Activated CD8-positive, alpha-beta memory T cell treated with anti-CD3 and anti-CD28 coated beads, Interleukin-2, amount 50 U/mL, for 1 hour (primary cell): ENCODE measurements at regions not wholly inside any gene's neighbourhood (a gene's known extent, or its start where the extent isn't known, plus 50 kb on each side); places are given as distances from the start of the nearest gene placed in this dataset.
"Not testable (repeated sequence)": the region's sequence is repeated elsewhere in the genome, so short reads cannot be mapped to it uniquely, and the experiment has no call there.

Experiments used
- DNase-seq: peaks from one replicate; pipeline ENCODE4 v3.0.0-alpha.2; 2020; ENCODE audit errors: extremely low read depth

DNA sequence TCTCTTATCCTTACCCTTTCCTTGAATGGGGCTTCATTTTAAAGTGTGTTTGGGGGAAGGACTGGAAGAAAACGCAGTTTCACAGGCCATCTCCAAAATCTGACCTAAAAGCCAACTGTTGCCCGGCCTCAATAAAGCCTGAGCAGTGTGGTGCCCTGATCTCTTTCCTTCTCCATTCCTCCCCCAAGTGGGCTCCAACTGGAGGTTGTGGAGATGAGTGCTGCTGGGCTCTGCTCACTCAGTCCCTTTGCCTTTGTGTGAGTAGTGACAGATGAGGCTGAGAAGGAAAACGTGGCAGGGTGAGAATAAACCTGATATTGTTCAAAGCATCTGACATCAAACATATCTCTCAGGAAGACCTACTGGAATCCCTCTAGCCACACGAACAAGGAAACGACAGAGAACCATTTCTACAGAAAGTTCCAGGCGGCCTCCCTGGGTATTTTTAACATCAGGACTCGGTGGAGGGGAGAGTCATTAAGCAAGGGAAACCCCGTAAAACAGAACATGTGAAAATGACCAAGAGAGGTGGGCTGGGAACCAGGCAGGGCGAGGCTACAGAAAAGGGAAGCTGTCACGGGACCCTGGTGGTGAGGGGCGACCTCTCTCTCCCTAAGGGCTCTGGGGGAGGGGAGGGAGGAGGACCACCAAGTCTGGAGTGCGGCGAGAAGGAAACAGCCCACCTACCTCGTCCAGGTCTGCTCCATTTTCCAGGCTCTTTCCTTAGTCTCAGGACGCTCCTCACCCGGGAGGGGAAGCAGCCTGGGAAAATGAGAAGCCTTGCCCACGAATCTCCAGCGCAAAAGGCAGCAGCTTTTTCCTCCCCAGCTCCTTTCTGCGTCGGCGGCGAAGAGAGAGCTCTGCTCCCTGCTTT lies 59.1 kb upstream of the NBPF26 start:
- DNase-seq: not testable (repeated sequence)

DNA sequence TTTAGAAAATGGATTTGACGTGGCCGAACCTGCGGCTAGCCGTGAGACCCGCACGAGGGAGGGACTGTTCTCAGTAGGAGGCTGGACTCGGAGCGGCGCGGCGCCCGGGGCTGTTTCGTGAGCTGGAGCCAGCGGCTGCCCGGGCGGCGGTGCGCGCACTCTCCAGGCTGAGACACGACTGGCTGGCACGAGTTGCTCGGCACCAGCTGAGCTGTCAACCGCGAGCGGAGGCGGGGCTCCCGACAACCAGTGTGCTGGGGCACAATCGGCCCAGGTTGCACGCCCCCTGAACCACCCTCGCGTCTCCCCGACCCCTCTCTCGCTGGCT lies 58.5 kb upstream of the NBPF26 start:
- not testable (repeated sequence) for DNase-seq

- not testable (repeated sequence) for DNase-seq
Observed at GRCh38 chr1:120668187-120668586, 55.6 kb upstream of the NBPF26 start.
